ENCODE measurements at regions not wholly inside any gene's neighbourhood (a gene's known extent, or its start where the extent isn't known, plus 50 kb on each side); places are given as distances from the start of the nearest gene placed in this dataset.

- TF ChIP-seq GATA2 (IDR thresholded peaks at IDR 0.05; ENCODE audit: low read depth, low read length): no peak
- no peak for TF ChIP-seq GATA3 (IDR thresholded peaks at IDR 0.05; ENCODE audit: low read depth, low read length)
Observed at GRCh38 chr7:46168671-46169383, 247.8 kb upstream of the IGFBP3 start.

- no peak for TF ChIP-seq GATA2 (IDR thresholded peaks at IDR 0.05; ENCODE audit: low read depth, low read length)
- no peak for TF ChIP-seq GATA3 (IDR thresholded peaks at IDR 0.05; ENCODE audit: low read depth, low read length)
Observed at GRCh38 chr7:46168231-46168630, 247.2 kb upstream of the IGFBP3 start.

DNA sequence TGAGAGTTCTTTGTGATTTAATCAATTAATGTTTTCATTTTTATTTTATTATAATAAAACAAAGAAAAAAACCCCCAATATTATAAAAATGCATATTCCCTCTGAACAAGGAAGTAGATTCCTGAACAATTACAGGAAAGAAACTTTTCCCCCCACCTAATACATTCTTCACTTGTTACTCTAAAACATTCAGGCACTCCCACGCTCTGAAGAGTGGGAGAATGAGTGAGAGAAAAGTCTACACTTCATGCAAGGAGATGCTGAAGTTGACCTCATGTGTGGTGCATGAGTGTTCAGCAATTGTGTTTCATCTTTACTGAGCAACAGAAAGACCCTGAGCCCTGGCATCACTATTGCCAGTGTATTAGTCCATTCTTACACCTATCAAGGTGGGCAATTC, 244.2 kb upstream of the IGFBP3 start:
- TF ChIP-seq GATA3 (IDR thresholded peaks at IDR 0.05; ENCODE audit: low read depth, low read length) (no peak), GATA2 (IDR thresholded peaks at IDR 0.05; ENCODE audit: low read depth, low read length) (no peak)

DNA sequence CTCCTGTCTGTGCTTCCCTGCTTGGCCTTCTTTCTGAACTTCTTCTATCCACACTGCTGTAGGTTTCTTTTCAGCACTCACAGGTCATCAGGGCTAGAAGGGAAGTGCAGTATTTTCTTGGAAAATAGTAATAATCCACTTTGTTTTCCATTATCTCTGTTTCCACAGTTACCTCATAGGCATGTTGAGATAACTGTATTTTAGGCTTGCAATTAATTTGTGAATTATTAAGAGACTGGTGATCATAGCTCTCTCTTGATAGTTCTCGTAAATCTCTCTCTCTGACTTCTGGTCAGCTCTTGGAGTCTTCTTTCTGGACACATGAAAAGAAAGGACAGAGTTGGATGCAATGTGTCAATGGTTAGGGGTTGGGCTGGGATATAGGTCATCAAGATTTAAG, 243.6 kb upstream of the IGFBP3 start:
- no peak for TF ChIP-seq GATA3 (IDR thresholded peaks at IDR 0.05; ENCODE audit: low read depth, low read length)
- TF ChIP-seq GATA2 (IDR thresholded peaks at IDR 0.05; ENCODE audit: low read depth, low read length): no peak

DNA sequence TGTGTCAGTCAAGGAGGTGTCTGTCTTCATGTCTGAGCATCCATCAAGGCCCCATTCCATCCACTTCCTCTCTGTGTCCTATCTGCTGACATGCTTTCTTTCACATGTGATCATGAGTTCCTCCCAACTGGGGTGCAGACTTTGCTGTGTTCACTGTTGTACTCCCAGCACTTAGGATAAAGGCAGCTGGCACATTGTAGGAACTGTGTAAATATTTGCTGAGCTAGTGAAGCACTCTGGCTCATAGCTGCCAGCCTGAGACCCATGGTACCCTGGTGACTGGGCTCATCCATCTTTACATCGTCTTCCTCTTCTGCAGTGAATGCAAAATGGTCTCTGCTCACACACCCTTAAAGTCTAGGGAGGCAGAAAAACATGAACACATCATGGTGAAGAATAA, 242.2 kb upstream of the IGFBP3 start:
- TF ChIP-seq GATA3 (IDR thresholded peaks at IDR 0.05; ENCODE audit: low read depth, low read length) (no peak), GATA2 (IDR thresholded peaks at IDR 0.05; ENCODE audit: low read depth, low read length) (no peak)

GRCh38 chr7:46162609-46163008, 241.5 kb upstream of the IGFBP3 start:
- TF ChIP-seq GATA2 (IDR thresholded peaks at IDR 0.05; ENCODE audit: low read depth, low read length) (no peak), GATA3 (IDR thresholded peaks at IDR 0.05; ENCODE audit: low read depth, low read length) (no peak)

GRCh38 chr7:46160861-46161260, 239.8 kb upstream of the IGFBP3 start:
- no peak for TF ChIP-seq GATA2 (IDR thresholded peaks at IDR 0.05; ENCODE audit: low read depth, low read length)
- no peak for TF ChIP-seq GATA3 (IDR thresholded peaks at IDR 0.05; ENCODE audit: low read depth, low read length)

DNA sequence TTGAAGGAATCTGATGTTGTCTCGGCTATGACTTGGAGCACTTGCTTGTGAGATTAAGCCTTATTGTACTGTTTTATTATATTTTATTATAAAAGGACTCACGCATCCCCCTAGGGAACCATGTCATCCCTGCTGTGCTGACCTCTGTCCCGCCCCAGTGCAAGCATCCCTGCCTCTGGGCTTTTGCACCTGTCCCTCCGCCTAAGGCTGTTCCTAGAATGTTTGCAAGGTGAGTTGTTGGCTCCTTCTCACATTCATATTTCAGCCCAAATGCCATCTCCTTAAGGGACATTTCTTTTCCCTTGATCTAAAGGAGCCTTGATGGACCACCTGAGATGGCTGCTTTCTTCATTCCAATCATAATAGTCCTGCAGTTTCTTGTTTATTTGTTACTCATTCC, 236.9 kb upstream of the IGFBP3 start:
- TF ChIP-seq GATA2 (IDR thresholded peaks at IDR 0.05; ENCODE audit: low read depth, low read length) (no peak), GATA3 (IDR thresholded peaks at IDR 0.05; ENCODE audit: low read depth, low read length) (no peak)

GRCh38 chr7:46157404-46157803, 236.3 kb upstream of the IGFBP3 start:
- TF ChIP-seq GATA3 (IDR thresholded peaks at IDR 0.05; ENCODE audit: low read depth, low read length) (no peak), GATA2 (IDR thresholded peaks at IDR 0.05; ENCODE audit: low read depth, low read length) (no peak)

GRCh38 chr7:46156853-46157252, 235.8 kb upstream of the IGFBP3 start:
- TF ChIP-seq GATA2 (IDR thresholded peaks at IDR 0.05; ENCODE audit: low read depth, low read length): no peak
- TF ChIP-seq GATA3 (IDR thresholded peaks at IDR 0.05; ENCODE audit: low read depth, low read length): no peak

GRCh38 chr7:46156086-46156485, 235.0 kb upstream of the IGFBP3 start:
- TF ChIP-seq GATA2 (IDR thresholded peaks at IDR 0.05; ENCODE audit: low read depth, low read length): no peak
- no peak for TF ChIP-seq GATA3 (IDR thresholded peaks at IDR 0.05; ENCODE audit: low read depth, low read length)

GRCh38 chr7:46155367-46155766, 234.3 kb upstream of the IGFBP3 start:
- TF ChIP-seq GATA3 (IDR thresholded peaks at IDR 0.05; ENCODE audit: low read depth, low read length) (no peak), GATA2 (IDR thresholded peaks at IDR 0.05; ENCODE audit: low read depth, low read length) (no peak)

DNA sequence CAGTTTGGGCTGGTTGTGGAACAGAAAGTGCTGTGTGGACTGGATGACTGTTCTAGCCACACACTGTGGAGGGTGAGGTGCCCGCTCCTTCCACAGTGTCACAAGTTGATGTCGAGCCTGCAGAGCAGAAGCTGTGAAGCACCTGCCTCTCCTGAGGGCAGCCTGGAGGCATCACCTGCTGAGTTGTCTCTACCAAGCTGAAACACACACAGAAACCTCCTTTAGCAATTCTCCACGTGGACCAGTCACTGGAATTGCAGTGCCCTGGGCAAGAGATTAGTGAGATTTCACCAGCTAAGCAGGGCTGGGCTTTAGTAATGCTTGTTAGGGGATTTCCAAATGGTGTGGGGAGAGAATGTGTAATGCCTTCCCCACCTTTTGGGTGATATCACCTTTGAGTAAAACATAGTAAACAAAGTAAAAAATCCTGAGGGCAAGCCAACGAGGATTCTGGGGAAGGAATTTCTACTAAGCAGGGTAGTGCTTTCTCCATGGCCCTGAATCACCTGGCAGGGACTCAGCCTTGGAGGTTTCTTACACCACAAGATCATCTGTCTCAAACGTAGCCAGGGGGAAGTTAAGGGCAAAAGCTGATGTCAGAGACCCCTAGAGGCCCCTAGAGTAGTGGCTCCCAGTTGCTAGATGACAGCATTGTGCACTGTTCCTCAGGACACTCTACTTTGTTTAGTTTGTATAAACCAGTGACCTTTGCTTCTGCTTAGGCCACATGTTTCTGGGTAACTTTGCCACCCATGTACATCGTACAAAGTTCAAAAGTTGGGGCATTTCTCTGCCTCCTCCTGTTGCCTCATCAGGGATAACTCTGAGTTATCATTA, 233.1 kb upstream of the IGFBP3 start:
- TF ChIP-seq GATA2 (IDR thresholded peaks at IDR 0.05; ENCODE audit: low read depth, low read length): no peak
- TF ChIP-seq GATA3 (IDR thresholded peaks at IDR 0.05; ENCODE audit: low read depth, low read length): no peak

- no peak for TF ChIP-seq GATA2 (IDR thresholded peaks at IDR 0.05; ENCODE audit: low read depth, low read length)
- no peak for TF ChIP-seq GATA3 (IDR thresholded peaks at IDR 0.05; ENCODE audit: low read depth, low read length)
Observed at GRCh38 chr7:46153583-46153950, 232.5 kb upstream of the IGFBP3 start.

GRCh38 chr7:46152696-46153095, 231.6 kb upstream of the IGFBP3 start:
- TF ChIP-seq GATA2 (IDR thresholded peaks at IDR 0.05; ENCODE audit: low read depth, low read length): no peak
- TF ChIP-seq GATA3 (IDR thresholded peaks at IDR 0.05; ENCODE audit: low read depth, low read length): no peak

Measured in SH-SY5Y (cell line).